HepG2 (cell line): ENCODE measurements at regions not wholly inside any gene's neighbourhood (a gene's known extent, or its start where the extent isn't known, plus 50 kb on each side); places are given as distances from the start of the nearest gene placed in this dataset.

ENCODE experiments used
- ATAC-seq: fragments of 200-7000 bp; cut with Tn5 transposase; 3 replicates; pipeline ENCODE4 v1.9.1; 2020; ENCODE audit warnings: mild to moderate bottlenecking, moderate library complexity
- BruUV-seq: library from RNA; stranded (reverse); fragments of 400-500 nt; replicated peaks from 2 replicates; lab custom pipeline; 2021; lab: Mats Ljungman, UMichigan
- CTCF ChIA-PET: fragments of 300-600 bp; formaldehyde crosslinking; extraction: SDS; loops from one replicate; lab custom pipeline; 2021; ENCODE audit warnings: low total read pairs, inconsistent platforms, low intra/inter-chr PET ratio; lab: Yijun Ruan, JAX
- POLR2A ChIA-PET: fragments of 350-600 bp; sonication (Branson Sonifier 250); formaldehyde crosslinking; loops from one replicate; lab custom pipeline; 2020; ENCODE audit warnings: antibody characterized with exemption, inconsistent platforms; lab: Yijun Ruan, JAX
- DNase-seq: peaks from one replicate; pipeline ENCODE4 v3.0.0-alpha.2; 2015; ENCODE audit warnings: low spot score
- FAIRE-seq: peaks from 3 replicates; lab custom pipeline; 2011; peaks lifted over from hg19 to GRCh38; lab: Jason Lieb, UNC
- H2AFZ ChIP-seq: one replicate; pipeline ENCODE4 v1.6.1; 2011; ENCODE audit warnings: low read length, inconsistent platforms
- H3K27ac ChIP-seq: fragments of 300-600 bp; 3 replicates; pipeline ENCODE4 v1.8.0; 2011; ENCODE audit warnings: mixed run types, mild to moderate bottlenecking, mixed read lengths, low read length, inconsistent platforms; ENCODE audit not compliant: insufficient read depth; ENCODE audit errors: extremely low read length
- H3K27me3 ChIP-seq, 2 experiments: fragments of 200-600 bp in 1 of 2; 2 replicates in 1 of 2; 3 replicates in 1 of 2; pipeline versions ENCODE4 v1.6.0 to v1.8.0; 2011; ENCODE audit warnings: low read length in 2 of 2, mild to moderate bottlenecking in 2 of 2, moderate library complexity in 2 of 2, inconsistent platforms in 1 of 2; ENCODE audit not compliant: insufficient read depth in 2 of 2, control insufficient read depth in 1 of 2
- H3K36me3 ChIP-seq, 2 experiments: fragments of 200-600 bp in 1 of 2; replicated peaks in 1 of 2; 2 replicates in 1 of 2; 3 replicates in 1 of 2; pipeline versions ENCODE4 v1.5.1 to v1.8.0; 2011; ENCODE audit warnings: low read length in 2 of 2, inconsistent platforms in 1 of 2; ENCODE audit not compliant: insufficient read depth in 2 of 2, control insufficient read depth in 1 of 2
- H3K4me1 ChIP-seq: 2 replicates; pipeline ENCODE4 v1.5.1; 2012; ENCODE audit warnings: low read length, inconsistent platforms; ENCODE audit not compliant: insufficient read depth
- H3K4me2 ChIP-seq: 2 replicates; pipeline ENCODE4 v1.6.0; 2011; ENCODE audit warnings: low read depth, low read length, inconsistent platforms
- H3K4me3 ChIP-seq, 3 experiments: fragments of 200-600 bp in 1 of 3; sonication (generic), shearing (Covaris generic) in 1 of 3; replicated peaks in 1 of 3; 2 replicates each; pipeline ENCODE4 v1.5.1; 2011 to 2016; ENCODE audit warnings: low read length in 3 of 3, inconsistent platforms in 2 of 3, low read depth in 2 of 3, mild to moderate bottlenecking in 2 of 3, control low read depth in 1 of 3, mixed read lengths in 1 of 3; ENCODE audit not compliant: insufficient read depth in 1 of 3
- H3K79me2 ChIP-seq: one replicate; pipeline ENCODE4 v1.6.1; 2011; ENCODE audit warnings: low read length, inconsistent platforms; ENCODE audit not compliant: insufficient read depth
- H3K9ac ChIP-seq: 2 replicates; pipeline ENCODE4 v1.6.0; 2011; ENCODE audit warnings: mild to moderate bottlenecking, low read depth, low read length, inconsistent platforms; ENCODE audit not compliant: insufficient read depth
- H3K9me3 ChIP-seq: 2 replicates; pipeline ENCODE4 v1.5.1; 2012; ENCODE audit warnings: mild to moderate bottlenecking, low read length
- H4K20me1 ChIP-seq: 2 replicates; pipeline ENCODE4 v1.6.0; 2011; ENCODE audit warnings: inconsistent platforms, mild to moderate bottlenecking, low read length, moderate library complexity; ENCODE audit not compliant: insufficient read depth
- CHD2 ChIP-seq: IDR thresholded peaks from 2 replicates; pipeline ENCODE4 v1.6.1; 2011; ENCODE audit warnings: low read depth, low read length, improper control_type of control experiment
- HINFP ChIP-seq: sonication (generic); formaldehyde crosslinking; IDR thresholded peaks from 2 replicates; pipeline ENCODE4 v1.4.0; 2020; ENCODE audit warnings: low read depth, mild to moderate bottlenecking, missing genetic modification reagents
- KLF6 ChIP-seq: IDR thresholded peaks from 2 replicates; pipeline ENCODE4 v1.8.0; 2016; ENCODE audit warnings: missing biosample characterization, missing genetic modification reagents
- RAD51 ChIP-seq: fragments of 450-650 bp; IDR thresholded peaks from 2 replicates; pipeline ENCODE4 v1.6.1; 2016; ENCODE audit warnings: borderline replicate concordance
- RARG ChIP-seq: sonication (generic); formaldehyde crosslinking; IDR thresholded peaks from 2 replicates; pipeline ENCODE4 v1.4.0; 2020; ENCODE audit warnings: low read depth, mild to moderate bottlenecking, missing genetic modification reagents
- SRY ChIP-seq: sonication (generic); formaldehyde crosslinking; IDR thresholded peaks from 2 replicates; pipeline ENCODE4 v1.8.0; 2022; ENCODE audit warnings: mild to moderate bottlenecking, missing genetic modification reagents
- ZNF138 ChIP-seq: sonication (generic); formaldehyde crosslinking; IDR thresholded peaks from 2 replicates; pipeline ENCODE4 v1.5.0; 2020; ENCODE audit warnings: mild to moderate bottlenecking, low read depth, missing genetic modification reagents
- ZNF556 ChIP-seq: sonication (generic); formaldehyde crosslinking; IDR thresholded peaks from 2 replicates; pipeline ENCODE4 v1.4.0; 2020; ENCODE audit warnings: mild to moderate bottlenecking, missing genetic modification reagents, borderline replicate concordance
- WGBS: methylation state at CpG from one replicate; pipeline ENCODE4 v1.1.6; 2017; ENCODE audit warnings: low lambda C conversion rate; 5-methylcytosine and 5-hydroxymethylcytosine counted together
- in situ Hi-C: cut with HindIII; loops from 2 replicates; pipeline ENCODE4 v1.10.0; 2017; ENCODE audit warnings: low pct_unique_long_range_greater_than_20kb; ENCODE audit not compliant: extremely low pct_ligation_motif_present
- intact Hi-C: fragments of 100-400 bp; cut with micrococcal nuclease; formaldehyde crosslinking; loops from one replicate; pipeline ENCODE4 v1.10.0; 2022; ENCODE audit not compliant: unreplicated experiment
- TF ChIP-seq, protein P1 (sequence below): IDR thresholded peaks from 2 replicates; pipeline ENCODE4 v1.6.1; 2016; ENCODE audit warnings: missing biosample characterization, missing genetic modification reagents, low read depth
- TF ChIP-seq, protein P2 (sequence below): IDR thresholded peaks from 2 replicates; pipeline ENCODE4 v1.6.1; 2018; ENCODE audit warnings: missing genetic modification reagents, mild to moderate bottlenecking, missing compliant biosample characterization

GRCh38 chr2:241942416-241943208 is 73.1 kb downstream of the RTP5 start:
- H3K4me3 ChIP-seq: no peak overlapping the region
- CTCF ChIA-PET: no interaction called here
- no peak for DNase-seq
- no peaks in the 10 kb centered on the region for H3K36me3 ChIP-seq
- POLR2A ChIA-PET: no interaction called here
- TF ChIP-seq ZNF556 (CRISPR knock-in tag): no peak
- TF ChIP-seq, protein P1, sequence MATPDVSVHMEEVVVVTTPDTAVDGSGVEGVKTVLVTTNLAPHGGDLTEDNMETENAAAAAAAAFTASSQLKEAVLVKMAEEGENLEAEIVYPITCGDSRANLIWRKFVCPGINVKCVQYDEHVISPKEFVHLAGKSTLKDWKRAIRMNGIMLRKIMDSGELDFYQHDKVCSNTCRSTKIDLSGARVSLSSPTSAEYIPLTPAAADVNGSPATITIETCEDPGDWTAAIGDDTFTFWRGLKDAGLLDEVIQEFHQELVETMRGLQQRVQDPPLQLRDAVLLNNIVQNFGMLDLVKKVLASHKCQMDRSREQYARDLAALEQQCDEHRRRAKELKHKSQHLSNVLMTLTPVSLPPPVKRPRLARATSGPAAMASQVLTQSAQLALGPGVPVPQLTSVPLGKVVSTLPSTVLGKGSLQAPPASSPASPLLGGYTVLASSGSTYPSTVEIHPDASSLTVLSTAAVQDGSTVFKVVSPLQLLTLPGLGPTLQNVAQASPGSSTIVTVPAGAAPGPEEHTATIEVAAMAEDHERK (CRISPR knock-in tag): no peak
- no peak for TF ChIP-seq RARG (CRISPR knock-in tag)
- TF ChIP-seq HINFP: no peak
- no peak for TF ChIP-seq RAD51
- no peak for TF ChIP-seq ZNF138 (CRISPR knock-in tag)
- TF ChIP-seq KLF6 (CRISPR knock-in tag): no peak
- no peak for TF ChIP-seq SRY
- TF ChIP-seq, protein P2, sequence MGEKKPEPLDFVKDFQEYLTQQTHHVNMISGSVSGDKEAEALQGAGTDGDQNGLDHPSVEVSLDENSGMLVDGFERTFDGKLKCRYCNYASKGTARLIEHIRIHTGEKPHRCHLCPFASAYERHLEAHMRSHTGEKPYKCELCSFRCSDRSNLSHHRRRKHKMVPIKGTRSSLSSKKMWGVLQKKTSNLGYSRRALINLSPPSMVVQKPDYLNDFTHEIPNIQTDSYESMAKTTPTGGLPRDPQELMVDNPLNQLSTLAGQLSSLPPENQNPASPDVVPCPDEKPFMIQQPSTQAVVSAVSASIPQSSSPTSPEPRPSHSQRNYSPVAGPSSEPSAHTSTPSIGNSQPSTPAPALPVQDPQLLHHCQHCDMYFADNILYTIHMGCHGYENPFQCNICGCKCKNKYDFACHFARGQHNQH (CRISPR knock-in tag): no peak
- TF ChIP-seq CHD2: no peak
- H3K79me2 ChIP-seq: no peaks in the 10 kb centered on the region
- peaks cover 23% of the 10 kb centered on the region for H3K4me1 ChIP-seq
- in situ Hi-C loops (no loop called here), intact Hi-C loops (no loop called here)
- peaks cover 13 to 52% of the 10 kb centered on the region in 2 experiments; a peak in 4 of 5 replicates for H3K27me3 ChIP-seq
- no peak overlapping the region for H2AFZ ChIP-seq
- 57% methylated on average over 16 of the region's 19 CpGs for WGBS
- ATAC-seq: no peak
- H3K9ac ChIP-seq: no peak overlapping the region
- H3K27ac ChIP-seq: no peak overlapping the region
- BruUV-seq: no TSS peak
- no peaks in the 10 kb centered on the region for H4K20me1 ChIP-seq
- no peak overlapping the region for H3K4me2 ChIP-seq
- peaks cover 17% of the 10 kb centered on the region; the same call in 1 of the 2 replicates for H3K9me3 ChIP-seq
- FAIRE-seq: no peak
